Gastroesophageal sphincter (tissue), 4 donors: ENCODE measurements at regions not wholly inside any gene's neighbourhood (a gene's known extent, or its start where the extent isn't known, plus 50 kb on each side); places are given as distances from the start of the nearest gene placed in this dataset.
"Not testable (repeated sequence)": the region's sequence is repeated elsewhere in the genome, so short reads cannot be mapped to it uniquely, and the experiment has no call there.

ENCODE experiments used
- ATAC-seq: fragments of 150-250 bp; one replicate; pipeline ENCODE4 v1.9.1; 2016; ENCODE audit warnings: mild to moderate bottlenecking, moderate library complexity
- H3K27ac ChIP-seq, 4 donors: fragments of 200-600 bp; sonication (generic) in 3 of 4; 1 replicate in 3 of 4; 2 replicates in 1 of 4; pipeline ENCODE4 v1.5.1; 2016 to 2019
- H3K27me3 ChIP-seq: fragments of 200-600 bp; sonication (generic); one replicate; pipeline ENCODE4 v1.5.1; 2019
- H3K36me3 ChIP-seq, 2 donors: fragments of 200-600 bp; sonication (generic); one replicate each; pipeline ENCODE4 v1.5.1; 2019; ENCODE audit warnings: control low read depth in 1 of 2
- H3K4me1 ChIP-seq, 3 donors: fragments of 200-600 bp; sonication (generic); 1 replicate in 2 of 3; 2 replicates in 1 of 3; pipeline ENCODE4 v1.5.1; 2016 to 2019; ENCODE audit warnings: control low read depth in 2 of 3
- H3K4me3 ChIP-seq, 2 donors: fragments of 200-600 bp; sonication (generic); one replicate each; pipeline ENCODE4 v1.5.1; 2019; ENCODE audit warnings: mild to moderate bottlenecking in 1 of 2, moderate library complexity in 1 of 2
- H3K9me3 ChIP-seq, 3 donors: fragments of 200-600 bp; sonication (generic); one replicate each; pipeline ENCODE4 v1.5.1; 2017 to 2019; ENCODE audit warnings: control low read depth in 2 of 3
- EP300 ChIP-seq: sonication (generic); formaldehyde crosslinking; IDR thresholded peaks from one replicate; pipeline ENCODE4 v1.6.1; 2017; ENCODE audit warnings: antibody characterized with exemption, mild to moderate bottlenecking
- POLR2A ChIP-seq, 2 donors: fragments of 450-650 bp; IDR thresholded peaks; one replicate each; pipeline ENCODE4 v1.6.1; 2017; ENCODE audit warnings: antibody characterized with exemption in 2 of 2, mild to moderate bottlenecking in 2 of 2, moderate library complexity in 1 of 2
- POLR2AphosphoS5 ChIP-seq: sonication (generic); formaldehyde crosslinking; IDR thresholded peaks from one replicate; pipeline ENCODE4 v1.6.1; 2017; ENCODE audit warnings: antibody characterized with exemption
- WGBS, 2 donors: methylation state at CpG; one replicate each; pipeline ENCODE4 v1.1.5; 2018; ENCODE audit warnings: low coverage in 1 of 2; 5-methylcytosine and 5-hydroxymethylcytosine counted together
- TF ChIP-seq, protein P1 (sequence below), 4 experiments: fragments of 200-600 bp in 2 of 4; fragments of 450-650 bp in 2 of 4; sonication (generic) in 1 of 4; IDR thresholded peaks; one replicate each; pipeline ENCODE4 v1.5.1; 2017 to 2019; ENCODE audit warnings: antibody characterized with exemption in 4 of 4, mild to moderate bottlenecking in 2 of 4, moderate library complexity in 2 of 4

DNA sequence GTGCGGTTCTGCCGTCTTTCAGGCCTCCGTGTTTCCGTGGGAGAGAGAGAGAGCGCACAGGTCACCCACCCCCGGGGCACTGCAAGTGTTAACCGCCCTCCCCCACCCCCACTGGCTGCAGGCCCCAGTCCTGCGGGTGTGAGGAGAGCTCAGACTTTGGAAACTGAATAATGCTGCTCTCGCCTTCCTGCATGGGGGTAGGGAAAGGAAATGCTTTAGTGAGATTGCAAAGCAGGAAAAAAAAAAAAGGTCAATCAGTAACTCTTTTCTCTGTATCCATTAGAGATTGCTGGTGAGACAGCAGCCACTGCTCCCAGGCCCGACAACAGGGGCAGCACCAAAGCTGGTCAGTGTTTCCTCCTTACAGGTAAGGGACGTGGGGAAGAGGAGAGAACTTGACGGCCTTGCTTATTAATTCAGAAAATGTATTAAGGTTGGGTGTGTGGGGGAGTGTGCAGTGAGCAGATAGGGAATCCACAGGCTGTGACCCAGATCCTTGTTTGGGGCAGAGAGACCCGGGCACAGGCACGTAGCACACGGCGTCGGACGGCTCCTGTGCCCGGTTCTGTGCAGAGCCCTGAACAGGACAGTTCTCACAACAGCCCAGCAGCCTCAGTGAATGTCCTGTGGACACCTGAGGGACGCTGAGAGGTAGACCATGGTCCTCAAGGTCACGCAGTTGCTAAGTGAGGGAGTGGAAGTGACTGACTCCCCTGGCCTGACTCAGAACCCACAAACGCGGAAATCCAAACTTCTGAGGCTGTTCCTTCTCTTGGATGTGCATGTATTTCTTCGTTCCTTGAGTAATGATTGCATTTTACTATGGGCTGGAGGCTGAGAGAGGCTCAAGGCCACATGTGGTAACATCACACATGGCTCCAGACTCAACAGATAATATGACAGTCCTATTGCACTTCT is 156.5 kb downstream of the FOXL1 start:
- Histone ChIP-seq H3K27me3 (peaks cover 86% of the 10 kb centered on the region), H3K9me3 (no peaks in the 10 kb centered on the region), H3K27ac (no peak overlapping the region), H3K36me3 (no peaks in the 10 kb centered on the region), H3K4me3 (no peak overlapping the region), H3K4me1 (no peaks in the 10 kb centered on the region)
- ATAC-seq: no peak
- 54 to 77% methylated on average over 10 to 17 of the region's 24 CpGs for WGBS, 2 donors
- TF ChIP-seq POLR2AphosphoS5 (no peak), EP300 (no peak), POLR2A (IDR thresholded peaks at IDR 0.05) (no peak)
- TF ChIP-seq, protein P1, sequence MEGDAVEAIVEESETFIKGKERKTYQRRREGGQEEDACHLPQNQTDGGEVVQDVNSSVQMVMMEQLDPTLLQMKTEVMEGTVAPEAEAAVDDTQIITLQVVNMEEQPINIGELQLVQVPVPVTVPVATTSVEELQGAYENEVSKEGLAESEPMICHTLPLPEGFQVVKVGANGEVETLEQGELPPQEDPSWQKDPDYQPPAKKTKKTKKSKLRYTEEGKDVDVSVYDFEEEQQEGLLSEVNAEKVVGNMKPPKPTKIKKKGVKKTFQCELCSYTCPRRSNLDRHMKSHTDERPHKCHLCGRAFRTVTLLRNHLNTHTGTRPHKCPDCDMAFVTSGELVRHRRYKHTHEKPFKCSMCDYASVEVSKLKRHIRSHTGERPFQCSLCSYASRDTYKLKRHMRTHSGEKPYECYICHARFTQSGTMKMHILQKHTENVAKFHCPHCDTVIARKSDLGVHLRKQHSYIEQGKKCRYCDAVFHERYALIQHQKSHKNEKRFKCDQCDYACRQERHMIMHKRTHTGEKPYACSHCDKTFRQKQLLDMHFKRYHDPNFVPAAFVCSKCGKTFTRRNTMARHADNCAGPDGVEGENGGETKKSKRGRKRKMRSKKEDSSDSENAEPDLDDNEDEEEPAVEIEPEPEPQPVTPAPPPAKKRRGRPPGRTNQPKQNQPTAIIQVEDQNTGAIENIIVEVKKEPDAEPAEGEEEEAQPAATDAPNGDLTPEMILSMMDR (IDR thresholded peaks at IDR 0.05): no peak

GRCh38 chr16:86735727-86736126 is 157.4 kb downstream of the FOXL1 start:
- H3K27ac ChIP-seq: no peak overlapping the region
- H3K9me3 ChIP-seq: no peaks in the 10 kb centered on the region
- 20% methylated on average over 1 of the region's 2 CpGs; no CpG with 5 or more reads in 1 of the 2 donors for WGBS, 2 donors
- no peak for ATAC-seq
- no peaks in the 10 kb centered on the region for H3K36me3 ChIP-seq
- H3K27me3 ChIP-seq: peaks cover 86% of the 10 kb centered on the region
- TF ChIP-seq EP300 (no peak), POLR2A (IDR thresholded peaks at IDR 0.05) (no peak), POLR2AphosphoS5 (no peak)
- TF ChIP-seq, protein P1 (IDR thresholded peaks at IDR 0.05): no peak
- no peak overlapping the region for H3K4me3 ChIP-seq
- peaks cover 0 to 2% (median 0%) of the 10 kb centered on the region in 3 donors for H3K4me1 ChIP-seq

DNA sequence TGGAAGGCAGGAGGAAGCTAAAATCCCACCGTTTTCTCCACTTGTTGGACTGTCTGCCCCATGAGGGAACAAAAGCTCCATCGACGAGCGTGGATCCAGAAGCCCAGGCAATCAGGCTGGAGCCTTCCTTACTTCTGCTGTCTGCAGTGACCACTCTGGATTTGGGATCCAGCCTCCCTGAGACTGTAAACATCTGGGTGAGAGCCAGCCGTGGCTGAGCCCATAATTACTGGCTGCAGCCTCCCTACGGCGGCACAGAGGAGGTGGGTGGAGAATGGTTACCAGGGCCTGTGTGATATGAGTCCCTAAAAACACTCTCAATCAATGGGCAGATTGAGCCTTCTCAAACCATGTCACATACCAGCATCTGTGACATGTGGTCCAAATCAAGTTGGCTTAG is 158.2 kb downstream of the FOXL1 start:
- 80% methylated on average over 1 of the region's 7 CpGs; no CpG with 5 or more reads in 1 of the 2 donors for WGBS, 2 donors
- Histone ChIP-seq H3K4me3 (no peak overlapping the region), H3K27ac (no peak overlapping the region), H3K9me3 (no peaks in the 10 kb centered on the region), H3K27me3 (peaks cover 86% of the 10 kb centered on the region), H3K4me1 (peaks cover 0 to 10% (median 0%) of the 10 kb centered on the region in 3 donors), H3K36me3 (no peaks in the 10 kb centered on the region)
- no peak for ATAC-seq
- no peak for TF ChIP-seq EP300
- TF ChIP-seq, protein P1 (IDR thresholded peaks at IDR 0.05): no peak
- no peak for TF ChIP-seq POLR2AphosphoS5
- no peak for TF ChIP-seq POLR2A (IDR thresholded peaks at IDR 0.05)

DNA sequence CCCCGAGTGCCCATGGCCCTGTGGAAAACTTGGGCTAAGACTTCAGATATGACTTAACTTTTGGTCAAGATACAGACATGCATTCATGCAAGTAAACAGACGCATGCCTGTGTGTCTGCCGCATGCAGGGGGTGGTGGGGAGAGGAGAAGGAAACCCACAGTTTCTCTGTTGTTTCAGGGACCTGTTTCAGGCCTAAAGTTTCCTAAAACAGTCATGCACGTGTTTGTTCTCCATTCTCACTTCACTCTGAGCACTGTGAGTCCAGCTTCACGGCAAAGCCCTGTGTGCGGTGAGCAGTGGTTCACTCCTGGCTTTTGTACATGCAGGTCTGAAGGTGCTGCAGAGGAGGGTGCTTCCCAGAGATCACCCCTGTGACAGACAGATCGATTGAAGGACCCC is 158.7 kb downstream of the FOXL1 start:
- H3K9me3 ChIP-seq: no peaks in the 10 kb centered on the region
- H3K4me1 ChIP-seq: peaks cover 0 to 12% (median 0%) of the 10 kb centered on the region in 3 donors
- 72 to 90% methylated on average over 2 to 6 of the region's 7 CpGs for WGBS, 2 donors
- no peaks in the 10 kb centered on the region for H3K36me3 ChIP-seq
- H3K27me3 ChIP-seq: peaks cover 86% of the 10 kb centered on the region
- no peak overlapping the region for H3K4me3 ChIP-seq
- ATAC-seq: no peak
- TF ChIP-seq EP300 (no peak), POLR2AphosphoS5 (no peak), POLR2A (IDR thresholded peaks at IDR 0.05) (no peak)
- H3K27ac ChIP-seq: no peak overlapping the region

GRCh38 chr16:86738322-86738721 is 160.0 kb downstream of the FOXL1 start:
- peaks cover 0 to 12% (median 0%) of the 10 kb centered on the region in 3 donors for H3K4me1 ChIP-seq
- H3K27ac ChIP-seq, H3K9me3 ChIP-seq, H3K4me3 ChIP-seq, ATAC-seq, H3K36me3 ChIP-seq: not testable (repeated sequence)
- 67 to 90% methylated on average over 8 to 10 of the region's 35 CpGs for WGBS, 2 donors
- peaks cover 77% of the 10 kb centered on the region for H3K27me3 ChIP-seq

- Histone ChIP-seq H3K27me3 (peaks cover 68% of the 10 kb centered on the region), H3K9me3 (no peaks in the 10 kb centered on the region), H3K4me3 (no peak overlapping the region), H3K4me1 (peaks cover 0 to 12% (median 0%) of the 10 kb centered on the region in 3 donors), H3K36me3 (no peaks in the 10 kb centered on the region), H3K27ac (no peak overlapping the region)
- 93% methylated on average over 3 of the region's 3 CpGs; no CpG with 5 or more reads in 1 of the 2 donors for WGBS, 2 donors
- ATAC-seq: no peak
- no peak for TF ChIP-seq POLR2A (IDR thresholded peaks at IDR 0.05)
- TF ChIP-seq, protein P1 (IDR thresholded peaks at IDR 0.05): no peak
- no peak for TF ChIP-seq POLR2AphosphoS5
- TF ChIP-seq EP300: no peak
Measured at GRCh38 chr16:86739178-86739577, 160.8 kb downstream of the FOXL1 start.
